ENCODE measurements at regions not wholly inside any gene's neighbourhood (a gene's known extent, or its start where the extent isn't known, plus 50 kb on each side); places are given as distances from the start of the nearest gene placed in this dataset.
"Not testable (repeated sequence)": the region's sequence is repeated elsewhere in the genome, so short reads cannot be mapped to it uniquely, and the experiment has no call there.

DNA sequence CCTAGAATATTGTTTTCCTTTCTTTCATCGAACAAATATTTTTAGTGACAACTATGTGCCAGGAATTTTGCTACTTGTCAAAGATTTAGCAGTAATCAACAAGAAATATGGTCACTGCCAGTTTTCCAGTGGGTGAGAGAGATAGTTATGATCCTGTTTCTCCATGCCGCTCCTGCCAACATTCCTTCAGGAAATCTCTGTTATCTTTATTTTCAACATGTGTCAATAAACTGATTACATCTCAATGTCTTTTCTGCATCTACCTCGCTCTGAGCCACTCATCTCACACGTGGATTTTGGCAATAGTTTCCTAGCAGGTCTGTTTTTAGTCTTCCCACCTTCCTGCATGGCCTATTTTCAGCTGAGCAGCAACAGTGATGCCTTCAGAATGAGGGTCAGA is 650.0 kb upstream of the STXBP6 start:
- DNase-seq: no peak

- no peak for DNase-seq
These were observed 648.2 kb upstream of the STXBP6 start for GRCh38 chr14:25698111-25698510.

DNA sequence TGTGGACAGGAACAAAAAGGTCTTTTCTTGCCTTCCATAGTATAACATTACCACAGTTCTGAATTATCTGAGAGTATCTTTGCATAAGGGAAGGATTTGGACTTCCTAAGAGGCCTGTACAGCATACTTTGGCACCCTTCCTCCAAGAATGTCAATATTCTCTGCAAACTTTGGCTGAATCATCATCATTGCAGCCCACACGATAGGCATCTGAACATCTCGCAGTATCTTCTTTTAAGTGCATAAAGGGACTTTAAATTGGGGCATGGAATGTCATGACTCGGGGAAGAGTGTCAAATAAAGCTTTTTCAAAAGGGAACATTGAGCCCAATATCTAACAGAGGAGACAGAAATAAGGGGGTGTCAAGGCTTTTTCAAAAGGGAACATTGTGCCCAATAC is 646.2 kb upstream of the STXBP6 start:
- DNase-seq: no peak

DNA sequence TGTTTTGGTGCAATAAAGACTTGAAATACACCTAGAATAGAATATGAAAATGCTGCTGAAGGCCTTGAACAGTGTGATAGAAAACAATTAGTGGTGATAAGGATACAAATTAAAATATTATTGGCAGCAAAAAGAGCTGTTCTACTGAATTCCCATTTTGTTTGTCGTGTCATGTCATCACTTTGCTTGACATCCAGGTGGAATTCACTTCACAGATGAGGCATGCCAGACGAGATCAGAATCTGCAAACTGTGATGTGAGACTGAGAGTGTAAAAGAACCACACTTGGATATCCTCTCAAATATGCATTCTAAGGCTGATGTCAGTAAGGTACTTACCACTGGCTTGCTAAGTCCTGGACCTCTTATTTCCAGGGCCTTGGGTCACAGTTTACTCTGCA is 635.1 kb upstream of the STXBP6 start:
- no peak for DNase-seq

DNA sequence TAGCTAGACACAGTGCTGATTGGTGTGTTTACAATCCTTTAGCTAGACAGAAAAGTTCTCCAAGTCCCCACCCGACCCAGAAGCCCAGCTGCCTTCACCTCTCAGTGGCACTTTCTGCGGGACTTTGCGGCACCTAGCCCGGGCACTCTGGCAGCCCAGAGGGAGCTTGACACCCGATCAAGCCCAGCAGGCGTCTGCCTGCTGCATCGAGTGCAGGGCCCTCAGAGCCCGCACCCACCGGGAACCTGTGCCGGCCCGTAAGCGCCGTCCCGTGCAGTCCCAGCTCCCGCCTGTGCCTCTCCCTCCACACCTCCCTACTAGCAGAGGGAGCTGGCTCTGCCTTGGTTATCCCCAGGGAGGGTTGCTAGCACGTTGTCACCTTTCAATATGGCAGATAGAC is 631.0 kb upstream of the STXBP6 start:
- no peak for DNase-seq

GRCh38 chr14:25680511-25680910 is 630.6 kb upstream of the STXBP6 start:
- DNase-seq: not testable (repeated sequence)

GRCh38 chr14:25677111-25677510 is 627.2 kb upstream of the STXBP6 start:
- no peak for DNase-seq

GRCh38 chr14:25667387-25667786 is 617.4 kb upstream of the STXBP6 start:
- DNase-seq: no peak

DNA sequence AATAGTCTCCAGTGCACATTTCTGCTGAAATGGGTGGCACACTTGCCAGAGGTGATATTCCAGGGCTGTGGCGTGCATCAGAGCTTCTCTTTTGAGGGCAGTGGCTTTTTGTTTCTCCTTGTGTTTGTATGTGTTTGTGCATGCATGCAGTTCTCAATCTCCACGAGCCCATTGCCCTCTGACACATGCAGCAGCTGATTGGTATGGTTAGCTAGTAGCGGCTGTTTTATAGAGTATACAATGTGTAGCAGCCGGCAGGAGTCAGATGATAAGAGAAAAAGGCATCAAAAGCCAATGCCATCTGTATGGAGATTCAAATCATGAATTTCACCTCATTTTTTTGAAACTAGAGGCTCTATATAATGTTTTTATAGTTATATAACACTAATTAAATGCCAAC is 616.9 kb upstream of the STXBP6 start:
- no peak for DNase-seq

- no peak for DNase-seq
These were observed 609.0 kb upstream of the STXBP6 start for GRCh38 chr14:25658988-25659387.

DNA sequence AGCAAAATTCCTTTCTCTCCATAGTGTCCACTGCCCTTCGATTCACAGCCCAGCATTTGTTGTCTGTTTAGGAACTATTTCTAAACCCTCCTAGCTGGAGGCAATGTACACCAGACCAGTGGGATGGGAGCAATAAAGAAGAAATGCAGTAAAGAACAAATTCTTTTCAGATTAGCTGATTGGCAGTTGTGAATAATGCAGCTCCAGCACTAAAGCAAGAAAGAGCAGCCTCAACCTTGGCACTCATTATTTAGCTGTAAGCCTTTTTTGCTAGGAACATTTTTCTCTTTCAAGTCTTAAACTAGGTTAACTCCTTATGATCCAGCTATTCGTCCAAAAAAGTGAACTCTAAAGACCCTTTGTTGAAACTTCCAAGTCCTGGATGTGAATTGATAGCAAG is 580.5 kb upstream of the STXBP6 start:
- DNase-seq: no peak

DNA sequence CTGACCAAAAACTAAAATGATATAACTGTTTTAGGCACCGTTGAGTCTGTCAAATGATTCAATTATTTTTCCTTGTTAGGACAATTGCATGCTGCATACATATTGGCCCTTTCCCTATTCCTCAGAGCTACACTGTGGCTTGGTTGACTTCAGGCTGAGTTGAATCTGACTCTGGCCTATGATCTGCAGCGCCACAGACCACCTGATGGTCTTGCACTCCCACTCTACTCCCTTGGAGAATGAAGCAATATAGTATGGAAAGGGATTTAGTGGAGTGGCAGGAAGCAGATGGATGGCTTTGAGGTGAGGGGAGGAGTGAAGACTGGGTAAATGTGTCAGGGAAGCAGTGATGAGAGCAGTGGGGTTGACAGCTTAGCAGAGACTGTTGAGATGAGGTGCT is 579.0 kb upstream of the STXBP6 start:
- no peak for DNase-seq

GRCh38 chr14:25628390-25628789 is 578.4 kb upstream of the STXBP6 start:
- no peak for DNase-seq

DNA sequence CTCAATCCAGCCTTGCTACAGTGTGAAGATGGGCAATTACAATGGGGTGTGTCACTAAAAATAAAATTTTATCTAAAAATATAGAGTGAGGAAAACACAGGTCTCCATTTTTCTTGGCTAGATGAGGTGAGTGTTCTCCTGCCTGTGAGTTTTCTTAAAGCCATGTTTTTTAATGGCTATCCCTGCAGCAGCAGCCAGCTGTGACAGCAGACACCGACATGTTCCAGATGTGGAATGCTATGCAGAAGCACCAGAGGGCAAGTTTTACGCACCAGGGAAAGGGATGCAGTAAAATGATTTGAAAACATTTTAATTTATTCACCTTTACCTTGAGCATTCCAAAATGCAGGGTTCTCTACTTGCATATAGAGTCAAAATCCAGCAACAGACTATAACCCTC is 577.0 kb upstream of the STXBP6 start:
- DNase-seq: no peak

GRCh38 chr14:25622763-25623162 is 572.8 kb upstream of the STXBP6 start:
- no peak for DNase-seq

GRCh38 chr14:25620515-25620914 is 570.6 kb upstream of the STXBP6 start:
- DNase-seq: no peak

- DNase-seq: no peak
These were observed 565.2 kb upstream of the STXBP6 start for GRCh38 chr14:25615174-25615573.

DNA sequence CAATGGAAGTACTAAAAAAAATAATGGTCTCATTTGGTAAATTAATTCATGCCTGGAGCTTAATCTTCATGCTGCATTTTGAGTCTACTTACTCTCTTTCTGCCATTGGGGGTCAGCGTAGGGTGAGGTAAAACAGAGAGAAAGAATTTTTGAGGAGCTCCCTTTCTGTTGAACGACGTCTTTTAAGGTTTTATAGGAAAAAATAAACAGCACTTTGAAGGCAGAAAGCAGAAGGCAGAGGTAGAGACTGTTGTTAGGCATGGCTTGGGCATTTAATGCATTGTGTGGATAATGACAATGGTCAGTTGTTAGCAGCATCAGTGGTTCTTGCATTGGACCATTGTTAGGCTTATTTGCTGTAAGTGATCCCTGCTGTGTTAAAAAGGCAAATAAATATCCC is 557.2 kb upstream of the STXBP6 start:
- no peak for DNase-seq

GRCh38 chr14:25602106-25602505 is 552.2 kb upstream of the STXBP6 start:
- no peak for DNase-seq

DNA sequence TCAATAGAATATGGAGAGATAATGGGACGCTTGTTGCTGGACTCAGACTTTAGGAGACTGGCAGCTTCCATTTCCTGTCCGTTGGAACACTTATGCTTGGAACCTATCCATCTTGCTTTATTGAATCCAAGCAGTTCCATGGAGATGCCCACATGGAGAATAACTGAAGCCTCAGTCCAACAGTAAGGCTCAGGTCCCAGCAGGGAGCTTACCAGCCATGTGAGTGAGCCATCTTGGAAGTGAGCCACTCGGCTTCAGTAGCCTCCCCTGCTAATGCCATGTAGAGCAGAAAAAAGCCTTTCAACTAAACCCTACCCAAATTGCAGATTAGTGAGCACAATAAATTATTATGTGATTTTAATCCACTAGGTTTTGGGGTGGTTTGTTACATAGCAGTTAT is 538.8 kb upstream of the STXBP6 start:
- no peak for DNase-seq

GRCh38 chr14:25574628-25575325 is 524.8 kb upstream of the STXBP6 start:
- no peak for DNase-seq

- DNase-seq: no peak
These were observed 520.5 kb upstream of the STXBP6 start for GRCh38 chr14:25570483-25570882.

- DNase-seq: no peak
These were observed 507.5 kb upstream of the STXBP6 start for GRCh38 chr14:25557466-25557865.

- DNase-seq: no peak
These were observed 502.9 kb upstream of the STXBP6 start for GRCh38 chr14:25552826-25553225.

GRCh38 chr14:25551674-25552073 is 501.7 kb upstream of the STXBP6 start:
- no peak for DNase-seq

GRCh38 chr14:25546826-25547225 is 496.9 kb upstream of the STXBP6 start:
- DNase-seq: no peak
